ENCODE measurements at regions not wholly inside any gene's neighbourhood (a gene's known extent, or its start where the extent isn't known, plus 50 kb on each side); places are given as distances from the start of the nearest gene placed in this dataset.

DNA sequence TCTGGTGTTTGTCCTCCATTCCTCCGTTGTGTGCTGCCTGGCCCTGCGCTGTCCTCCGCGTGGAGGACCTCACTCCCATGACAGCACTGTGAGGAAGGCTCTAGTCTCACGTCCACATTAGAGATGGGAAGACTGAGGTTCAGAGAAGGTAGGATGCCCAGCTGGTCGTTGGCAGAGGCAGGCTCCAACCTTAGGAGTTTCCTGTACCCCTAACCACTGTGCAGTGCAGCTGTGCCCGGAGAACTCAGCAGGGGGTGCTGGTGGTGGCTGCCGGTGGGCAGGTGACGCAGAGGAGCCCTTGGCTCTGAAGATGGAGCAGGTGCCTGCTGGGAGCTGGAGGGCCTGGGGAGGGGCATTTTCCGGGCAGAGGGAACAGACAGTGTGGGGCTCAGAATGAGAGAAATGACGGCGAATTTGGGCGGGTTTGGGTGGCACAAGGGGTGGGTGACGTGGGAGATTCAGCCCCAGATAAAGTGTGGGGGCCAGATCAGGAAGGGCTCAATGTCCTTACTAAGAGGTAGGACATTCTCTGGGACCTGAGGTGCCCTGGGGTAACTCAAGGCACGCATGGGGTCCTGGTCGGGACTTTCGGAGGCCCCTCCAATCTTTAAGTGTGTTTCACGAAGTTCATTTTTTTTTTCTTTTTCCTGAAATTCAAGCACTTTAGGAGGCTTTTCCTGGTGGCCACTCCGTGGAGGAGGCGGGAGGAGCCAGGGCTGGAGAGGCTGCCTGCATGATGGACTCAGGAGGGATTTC lies 535.0 kb downstream of the TBC1D22A start:
- Histone ChIP-seq H3K27ac (ENCODE audit: extremely low read depth, low read depth, low read length) (no peak overlapping the region), H3K36me3 (ENCODE audit: control insufficient read depth in 2 of 2, insufficient read depth in 1 of 2, low read length in 2 of 2) (no peaks in the 10 kb centered on the region), H3K4me3 (ENCODE audit: low read depth, low read length) (no peak overlapping the region), H3K9me3 (ENCODE audit: control insufficient read depth, insufficient read depth, low read depth, low read length) (no peaks in the 10 kb centered on the region), H3K4me1 (ENCODE audit: control insufficient read depth, insufficient read depth, low read length) (no peaks in the 10 kb centered on the region)
- TF ChIP-seq ZNF221 (tag by site-specific recombination; IDR thresholded peaks at IDR 0.05; ENCODE audit: borderline replicate concordance) (no peak), ZBTB17 (tag by site-specific recombination; IDR thresholded peaks at IDR 0.05) (no peak), ZFHX2 (tag by site-specific recombination; conservative IDR thresholded peaks at IDR 0.05) (no peak), YY2 (tag by site-specific recombination; IDR thresholded peaks at IDR 0.05) (no peak), HOXA7 (CRISPR knock-in tag; IDR thresholded peaks at IDR 0.05; ENCODE audit: borderline replicate concordance) (no peak), GFI1B (tag by site-specific recombination; IDR thresholded peaks at IDR 0.05) (no peak), ZNF10 (tag by site-specific recombination; IDR thresholded peaks at IDR 0.05) (no peak), ZNF404 (tag by site-specific recombination; IDR thresholded peaks at IDR 0.05) (no peak), ZFP3 (tag by site-specific recombination; IDR thresholded peaks at IDR 0.05; ENCODE audit: low read depth) (no peak), TRIM28 (IDR thresholded peaks at IDR 0.05; ENCODE audit: borderline replicate concordance, low read length) (no peak), SCRT2 (tag by site-specific recombination; IDR thresholded peaks at IDR 0.05) (no peak), ZNF155 (tag by site-specific recombination; IDR thresholded peaks at IDR 0.05) (no peak), ZNF394 (tag by site-specific recombination; IDR thresholded peaks at IDR 0.05; ENCODE audit: borderline replicate concordance) (no peak)
- POLR2A ChIA-PET = no interaction called here
- CTCF ChIA-PET = no interaction called here

DNA sequence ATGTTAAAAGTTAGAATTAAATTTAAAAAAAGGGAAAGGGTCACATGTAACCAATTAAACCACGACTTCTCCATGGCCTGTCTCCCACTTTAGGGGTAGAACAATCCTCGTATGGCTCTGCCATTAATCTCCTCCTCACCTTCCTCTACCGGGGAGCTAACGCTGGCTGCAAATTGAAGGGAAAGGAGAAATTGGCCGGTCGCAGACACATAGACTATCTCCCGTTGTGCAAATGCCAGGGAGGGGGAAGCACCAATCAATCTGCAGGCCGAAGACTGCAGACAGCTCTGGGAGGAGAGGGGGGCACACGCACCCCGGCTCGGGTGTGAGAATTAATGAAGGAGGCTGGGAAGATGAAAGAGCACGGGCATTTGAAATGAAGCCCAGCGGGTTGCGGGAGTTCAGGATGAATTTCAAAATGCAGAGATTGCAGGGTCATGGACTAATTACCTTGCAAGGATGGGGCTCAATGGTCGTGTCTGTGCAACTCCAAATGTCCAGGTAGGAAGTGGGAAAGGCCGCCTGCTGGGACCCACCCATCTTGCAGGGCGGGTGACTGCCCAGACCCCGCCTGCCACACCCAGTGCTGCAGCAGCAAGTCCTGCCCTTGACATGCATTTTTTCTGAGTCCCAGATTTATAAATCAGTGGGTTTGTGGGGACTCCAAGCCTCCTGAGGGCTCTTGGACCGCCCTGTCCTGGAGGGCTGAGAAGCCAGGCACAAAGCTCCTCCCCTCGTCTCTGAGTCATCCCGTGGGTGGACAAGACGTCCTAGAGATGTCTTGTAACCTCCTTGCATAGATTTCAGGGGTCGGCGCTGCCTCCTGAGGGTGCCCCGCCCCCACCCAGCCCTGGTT lies 534.2 kb downstream of the TBC1D22A start:
- no peak overlapping the region for H3K4me3 ChIP-seq (ENCODE audit: low read depth, low read length)
- H3K4me1 ChIP-seq (ENCODE audit: control insufficient read depth, insufficient read depth, low read length) = no peaks in the 10 kb centered on the region
- CTCF ChIA-PET = interaction anchor here (0.6 to 0.7 kb wide), 2 partner anchors 493 to 553 kb away, joined by 3 to 5 read pairs; no protein-coding TSS in a partner anchor
- no peaks in the 10 kb centered on the region for H3K9me3 ChIP-seq (ENCODE audit: control insufficient read depth, insufficient read depth, low read depth, low read length)
- no peak overlapping the region for H3K27ac ChIP-seq (ENCODE audit: extremely low read depth, low read depth, low read length)
- H3K36me3 ChIP-seq (ENCODE audit: control insufficient read depth in 2 of 2, insufficient read depth in 1 of 2, low read length in 2 of 2) = no peaks in the 10 kb centered on the region
- POLR2A ChIA-PET = no interaction called here
- TF ChIP-seq ZNF529 (tag by site-specific recombination; IDR thresholded peaks at IDR 0.05; ENCODE audit: insufficient replicate concordance) (no peak), ZNF776 (tag by site-specific recombination; IDR thresholded peaks at IDR 0.05; ENCODE audit: borderline replicate concordance) (no peak), KLF1 (tag by site-specific recombination; IDR thresholded peaks at IDR 0.05) (peak; percentile 93), ZSCAN16 (tag by site-specific recombination; IDR thresholded peaks at IDR 0.05) (no peak)

DNA sequence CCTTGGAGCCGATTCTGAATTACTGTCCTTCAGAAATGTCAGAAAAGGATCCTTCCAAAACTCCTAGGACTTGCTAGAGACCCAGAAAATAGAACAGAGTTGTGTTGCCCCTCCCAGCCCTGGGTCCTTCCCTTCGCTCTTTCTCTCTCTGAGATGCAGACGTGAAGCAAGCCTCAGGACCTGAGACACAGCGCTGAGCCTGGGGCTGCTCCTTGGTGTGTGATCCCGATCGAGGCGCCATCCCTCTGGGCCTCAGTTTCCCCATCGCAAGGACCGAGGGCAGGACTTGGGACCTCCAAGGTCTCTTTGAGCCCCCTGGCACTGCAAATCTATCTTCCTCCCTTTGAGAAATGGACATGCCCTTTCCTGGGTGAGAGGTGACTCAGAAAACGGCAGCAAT lies 533.5 kb downstream of the TBC1D22A start:
- H3K4me3 ChIP-seq (ENCODE audit: low read depth, low read length) = no peak overlapping the region
- H3K36me3 ChIP-seq (ENCODE audit: control insufficient read depth in 2 of 2, insufficient read depth in 1 of 2, low read length in 2 of 2) = no peaks in the 10 kb centered on the region
- ChIA-PET CTCF (interaction anchor here (0.7 kb wide), 1 partner anchor 554 kb away, joined by 3 read pairs; no protein-coding TSS in a partner anchor), POLR2A (no interaction called here)
- H3K9me3 ChIP-seq (ENCODE audit: control insufficient read depth, insufficient read depth, low read depth, low read length) = no peaks in the 10 kb centered on the region
- no peak for TF ChIP-seq ZNF37A (tag by site-specific recombination; IDR thresholded peaks at IDR 0.05)
- no peak for TF ChIP-seq ZNF48 (tag by site-specific recombination; IDR thresholded peaks at IDR 0.05)
- no peak for TF ChIP-seq ZNF654 (tag by site-specific recombination; IDR thresholded peaks at IDR 0.05; ENCODE audit: low read depth)
- TF ChIP-seq ZNF549 (tag by site-specific recombination; IDR thresholded peaks at IDR 0.05) = no peak
- no peak for TF ChIP-seq ZNF292 (tag by site-specific recombination; IDR thresholded peaks at IDR 0.05; ENCODE audit: borderline replicate concordance, low read depth)
- TF ChIP-seq FEZF1 (tag by site-specific recombination; IDR thresholded peaks at IDR 0.05) = no peak
- TF ChIP-seq ZNF544 (tag by site-specific recombination; IDR thresholded peaks at IDR 0.05) = no peak
- no peak for TF ChIP-seq ZNF626 (tag by site-specific recombination; IDR thresholded peaks at IDR 0.05)
- no peak for TF ChIP-seq ZNF114 (tag by site-specific recombination; IDR thresholded peaks at IDR 0.05)
- TF ChIP-seq ZNF530 (tag by site-specific recombination; IDR thresholded peaks at IDR 0.05; ENCODE audit: low read depth) = no peak
- TF ChIP-seq, protein P1, sequence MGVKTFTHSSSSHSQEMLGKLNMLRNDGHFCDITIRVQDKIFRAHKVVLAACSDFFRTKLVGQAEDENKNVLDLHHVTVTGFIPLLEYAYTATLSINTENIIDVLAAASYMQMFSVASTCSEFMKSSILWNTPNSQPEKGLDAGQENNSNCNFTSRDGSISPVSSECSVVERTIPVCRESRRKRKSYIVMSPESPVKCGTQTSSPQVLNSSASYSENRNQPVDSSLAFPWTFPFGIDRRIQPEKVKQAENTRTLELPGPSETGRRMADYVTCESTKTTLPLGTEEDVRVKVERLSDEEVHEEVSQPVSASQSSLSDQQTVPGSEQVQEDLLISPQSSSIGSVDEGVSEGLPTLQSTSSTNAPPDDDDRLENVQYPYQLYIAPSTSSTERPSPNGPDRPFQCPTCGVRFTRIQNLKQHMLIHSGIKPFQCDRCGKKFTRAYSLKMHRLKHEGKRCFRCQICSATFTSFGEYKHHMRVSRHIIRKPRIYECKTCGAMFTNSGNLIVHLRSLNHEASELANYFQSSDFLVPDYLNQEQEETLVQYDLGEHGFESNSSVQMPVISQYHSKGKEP (tag by site-specific recombination; IDR thresholded peaks at IDR 0.05) = no peak
- TF ChIP-seq PRDM1 (tag by site-specific recombination; IDR thresholded peaks at IDR 0.05) = no peak
- TF ChIP-seq, protein P2, sequence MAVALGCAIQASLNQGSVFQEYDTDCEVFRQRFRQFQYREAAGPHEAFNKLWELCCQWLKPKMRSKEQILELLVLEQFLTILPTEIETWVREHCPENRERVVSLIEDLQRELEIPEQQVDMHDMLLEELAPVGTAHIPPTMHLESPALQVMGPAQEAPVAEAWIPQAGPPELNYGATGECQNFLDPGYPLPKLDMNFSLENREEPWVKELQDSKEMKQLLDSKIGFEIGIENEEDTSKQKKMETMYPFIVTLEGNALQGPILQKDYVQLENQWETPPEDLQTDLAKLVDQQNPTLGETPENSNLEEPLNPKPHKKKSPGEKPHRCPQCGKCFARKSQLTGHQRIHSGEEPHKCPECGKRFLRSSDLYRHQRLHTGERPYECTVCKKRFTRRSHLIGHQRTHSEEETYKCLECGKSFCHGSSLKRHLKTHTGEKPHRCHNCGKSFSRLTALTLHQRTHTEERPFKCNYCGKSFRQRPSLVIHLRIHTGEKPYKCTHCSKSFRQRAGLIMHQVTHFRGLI (tag by site-specific recombination; IDR thresholded peaks at IDR 0.05) = no peak
- no peak for TF ChIP-seq ZNF10 (tag by site-specific recombination; IDR thresholded peaks at IDR 0.05)
- no peak overlapping the region for H3K27ac ChIP-seq (ENCODE audit: extremely low read depth, low read depth, low read length)
- H3K4me1 ChIP-seq (ENCODE audit: control insufficient read depth, insufficient read depth, low read length) = no peaks in the 10 kb centered on the region
